ENCODE measurements at regions not wholly inside any gene's neighbourhood (a gene's known extent, or its start where the extent isn't known, plus 50 kb on each side); places are given as distances from the start of the nearest gene placed in this dataset.

DNA sequence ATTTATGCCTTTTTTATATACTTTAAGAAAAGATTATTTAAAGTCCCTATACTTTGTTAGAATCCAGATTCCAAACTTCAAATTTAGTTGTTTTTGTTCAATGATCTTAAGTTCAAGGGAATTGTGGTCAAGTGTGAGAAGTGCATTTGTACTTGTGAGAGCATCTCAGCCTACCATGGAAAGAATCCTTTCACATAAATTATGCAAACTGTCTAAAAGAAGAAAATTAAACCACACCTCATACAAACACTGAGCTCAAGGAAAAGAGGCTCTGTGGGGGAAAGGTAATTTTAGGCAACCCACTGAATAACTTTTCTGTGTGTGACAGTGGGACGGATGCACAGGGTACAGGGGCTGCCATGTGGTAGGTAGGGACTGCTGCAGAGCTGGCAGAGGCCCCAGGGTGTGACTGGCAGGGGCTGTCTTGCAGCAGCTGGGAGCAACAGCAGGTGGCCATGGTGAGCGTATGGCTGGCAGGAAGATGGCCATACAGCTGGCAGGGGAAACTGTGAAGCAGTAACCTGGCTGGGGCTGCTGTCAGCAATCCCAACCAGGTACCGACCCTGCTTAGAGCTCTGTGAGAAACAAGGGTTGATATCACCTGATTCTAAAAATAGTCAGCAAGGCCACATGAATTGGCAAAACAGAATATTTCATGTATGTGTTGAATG, 130.6 kb downstream of the UGT8 start (continued):
- TF ChIP-seq, protein P1, sequence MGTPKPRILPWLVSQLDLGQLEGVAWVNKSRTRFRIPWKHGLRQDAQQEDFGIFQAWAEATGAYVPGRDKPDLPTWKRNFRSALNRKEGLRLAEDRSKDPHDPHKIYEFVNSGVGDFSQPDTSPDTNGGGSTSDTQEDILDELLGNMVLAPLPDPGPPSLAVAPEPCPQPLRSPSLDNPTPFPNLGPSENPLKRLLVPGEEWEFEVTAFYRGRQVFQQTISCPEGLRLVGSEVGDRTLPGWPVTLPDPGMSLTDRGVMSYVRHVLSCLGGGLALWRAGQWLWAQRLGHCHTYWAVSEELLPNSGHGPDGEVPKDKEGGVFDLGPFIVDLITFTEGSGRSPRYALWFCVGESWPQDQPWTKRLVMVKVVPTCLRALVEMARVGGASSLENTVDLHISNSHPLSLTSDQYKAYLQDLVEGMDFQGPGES (IDR thresholded peaks at IDR 0.05; ENCODE audit: low read depth, low read length): no peak
- TF ChIP-seq RCOR1 (IDR thresholded peaks at IDR 0.05; ENCODE audit: low read length): no peak

DNA sequence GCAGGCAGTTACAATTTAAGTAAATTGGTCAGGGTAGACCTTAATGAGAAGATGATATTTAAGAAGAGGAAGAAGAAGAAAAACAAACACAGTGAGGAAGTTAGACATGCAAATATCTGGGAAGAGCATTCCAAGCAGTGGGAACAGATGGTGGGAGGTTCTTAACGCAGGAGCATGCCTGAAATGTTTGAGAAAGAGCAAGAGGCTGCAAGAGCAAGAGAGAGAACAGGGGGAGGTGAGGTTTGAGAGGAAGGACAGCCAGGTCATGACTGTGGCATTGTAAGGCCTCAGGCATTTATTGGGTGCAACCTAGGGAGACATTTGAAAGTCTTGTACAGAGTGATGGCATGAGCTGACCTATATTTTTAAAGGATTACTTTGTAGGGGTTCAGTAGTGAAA, 136.0 kb downstream of the UGT8 start:
- Histone ChIP-seq H2AFZ (ENCODE audit: low read depth) (no peak overlapping the region), H3K9me2 (no peaks in the 10 kb centered on the region), H3K27ac (ENCODE audit: low read depth in 2 of 2, low read length in 1 of 2) (no peak overlapping the region), H4K20me1 (ENCODE audit: insufficient read depth) (no peaks in the 10 kb centered on the region), H3K4me2 (no peak overlapping the region), H3K9ac (no peak overlapping the region), H3K79me2 (ENCODE audit: insufficient read depth) (no peaks in the 10 kb centered on the region), H3K4me1 (ENCODE audit: control insufficient read depth in 1 of 2, insufficient read depth in 2 of 2, low read depth in 1 of 2, low read length in 1 of 2) (no peaks in the 10 kb centered on the region), H3K36me3 (replicated peaks in 1 of 2; ENCODE audit: control insufficient read depth in 1 of 2, insufficient read depth in 2 of 2, low read length in 1 of 2) (no peaks in the 10 kb centered on the region), H3K9me3 (no peaks in the 10 kb centered on the region), H3F3A (replicated peaks; ENCODE audit: insufficient read depth) (no peaks in the 10 kb centered on the region), H3K27me3 (ENCODE audit: insufficient read depth) (no peaks in the 10 kb centered on the region), H3K4me3 (ENCODE audit: low read depth in 2 of 2, low read length in 1 of 2) (no peak overlapping the region)
- POLR2A ChIA-PET: no interaction called here
- 13% methylated on average over 1 of the region's 1 CpG for WGBS (ENCODE audit: low lambda C conversion rate)
- CTCF ChIA-PET: interaction anchor here (1.0 kb wide), 1 partner anchor 350 kb away, joined by 3 read pairs; no protein-coding TSS in a partner anchor
- TF ChIP-seq CHD2 (IDR thresholded peaks at IDR 0.05; ENCODE audit: low read length, partially characterized antibody): no peak
- TF ChIP-seq MEF2A (IDR thresholded peaks at IDR 0.05; ENCODE audit: borderline replicate concordance, low read depth): no peak
- TF ChIP-seq FOSL2 (IDR thresholded peaks at IDR 0.05; ENCODE audit: borderline replicate concordance, low read depth): no peak
- TF ChIP-seq, protein P2, sequence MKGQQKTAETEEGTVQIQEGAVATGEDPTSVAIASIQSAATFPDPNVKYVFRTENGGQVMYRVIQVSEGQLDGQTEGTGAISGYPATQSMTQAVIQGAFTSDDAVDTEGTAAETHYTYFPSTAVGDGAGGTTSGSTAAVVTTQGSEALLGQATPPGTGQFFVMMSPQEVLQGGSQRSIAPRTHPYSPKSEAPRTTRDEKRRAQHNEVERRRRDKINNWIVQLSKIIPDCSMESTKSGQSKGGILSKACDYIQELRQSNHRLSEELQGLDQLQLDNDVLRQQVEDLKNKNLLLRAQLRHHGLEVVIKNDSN (IDR thresholded peaks at IDR 0.05; ENCODE audit: borderline replicate concordance, low read depth): no peak
- no peak for DNase-seq

DNA sequence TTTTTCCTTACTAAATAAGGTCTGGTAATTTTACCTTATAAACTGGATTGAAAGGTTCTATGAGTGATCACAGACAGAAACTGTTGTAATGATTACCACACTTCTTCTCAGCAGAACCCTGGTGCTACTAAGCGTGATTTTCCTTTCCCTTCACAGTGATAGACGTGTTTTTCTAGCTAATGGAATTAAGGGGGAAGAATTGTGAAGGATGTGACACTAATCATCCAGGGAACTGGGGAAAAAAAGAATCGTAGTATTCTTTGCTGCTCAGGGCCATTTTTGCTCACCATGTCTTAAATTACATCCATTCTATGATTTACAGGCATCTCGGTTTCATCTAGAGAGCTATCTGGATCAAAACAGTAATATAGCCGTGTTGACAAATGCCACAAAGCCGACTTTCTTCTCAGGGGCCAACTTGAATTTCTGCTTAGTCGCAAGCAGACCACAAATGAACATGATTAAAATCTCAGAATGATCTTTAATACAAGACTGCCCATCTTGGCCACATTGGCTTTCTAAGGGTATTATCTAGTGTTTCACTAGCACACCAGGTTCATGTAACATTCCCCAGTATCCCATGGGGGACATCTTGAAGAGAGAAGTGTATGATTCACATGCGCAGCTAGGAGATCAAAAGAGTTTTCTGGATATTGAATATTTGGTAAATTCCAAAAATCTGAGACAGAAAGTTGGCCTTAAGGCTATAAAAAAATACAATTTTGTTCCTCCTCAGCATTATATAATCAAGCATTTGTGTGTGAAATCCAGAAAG, 154.0 kb downstream of the UGT8 start:
- no peaks in the 10 kb centered on the region for H3K9me3 ChIP-seq
- POLR2A ChIA-PET: no interaction called here
- no peak for DNase-seq
- no peaks in the 10 kb centered on the region for H4K20me1 ChIP-seq (ENCODE audit: insufficient read depth)
- H3K79me2 ChIP-seq (ENCODE audit: insufficient read depth): no peaks in the 10 kb centered on the region
- H3K9me2 ChIP-seq: no peaks in the 10 kb centered on the region
- TF ChIP-seq RAD21 (IDR thresholded peaks at IDR 0.05; ENCODE audit: low read length) (no peak), MEF2A (IDR thresholded peaks at IDR 0.05; ENCODE audit: borderline replicate concordance, low read depth) (no peak), RFX5 (IDR thresholded peaks at IDR 0.05; ENCODE audit: low read length) (no peak), ELF1 (IDR thresholded peaks at IDR 0.05) (no peak), FOSL2 (IDR thresholded peaks at IDR 0.05; ENCODE audit: borderline replicate concordance, low read depth) (no peak), RCOR1 (IDR thresholded peaks at IDR 0.05; ENCODE audit: low read length) (no peak), EP300 (IDR thresholded peaks at IDR 0.05; ENCODE audit: borderline replicate concordance in 1 of 2, low read depth in 1 of 2, low read length in 1 of 2) (no peak), NFIC (IDR thresholded peaks at IDR 0.05; ENCODE audit: borderline replicate concordance) (no peak), RXRA (IDR thresholded peaks at IDR 0.05; ENCODE audit: borderline replicate concordance, low read depth) (no peak), SIN3A (IDR thresholded peaks at IDR 0.05; ENCODE audit: borderline replicate concordance, low read depth, low read length) (no peak), FOXM1 (IDR thresholded peaks at IDR 0.05; ENCODE audit: low read depth) (no peak), JUND (IDR thresholded peaks at IDR 0.05) (no peak), YY1 (IDR thresholded peaks at IDR 0.05; ENCODE audit: low read depth) (no peak)
- TF ChIP-seq, protein P3, sequence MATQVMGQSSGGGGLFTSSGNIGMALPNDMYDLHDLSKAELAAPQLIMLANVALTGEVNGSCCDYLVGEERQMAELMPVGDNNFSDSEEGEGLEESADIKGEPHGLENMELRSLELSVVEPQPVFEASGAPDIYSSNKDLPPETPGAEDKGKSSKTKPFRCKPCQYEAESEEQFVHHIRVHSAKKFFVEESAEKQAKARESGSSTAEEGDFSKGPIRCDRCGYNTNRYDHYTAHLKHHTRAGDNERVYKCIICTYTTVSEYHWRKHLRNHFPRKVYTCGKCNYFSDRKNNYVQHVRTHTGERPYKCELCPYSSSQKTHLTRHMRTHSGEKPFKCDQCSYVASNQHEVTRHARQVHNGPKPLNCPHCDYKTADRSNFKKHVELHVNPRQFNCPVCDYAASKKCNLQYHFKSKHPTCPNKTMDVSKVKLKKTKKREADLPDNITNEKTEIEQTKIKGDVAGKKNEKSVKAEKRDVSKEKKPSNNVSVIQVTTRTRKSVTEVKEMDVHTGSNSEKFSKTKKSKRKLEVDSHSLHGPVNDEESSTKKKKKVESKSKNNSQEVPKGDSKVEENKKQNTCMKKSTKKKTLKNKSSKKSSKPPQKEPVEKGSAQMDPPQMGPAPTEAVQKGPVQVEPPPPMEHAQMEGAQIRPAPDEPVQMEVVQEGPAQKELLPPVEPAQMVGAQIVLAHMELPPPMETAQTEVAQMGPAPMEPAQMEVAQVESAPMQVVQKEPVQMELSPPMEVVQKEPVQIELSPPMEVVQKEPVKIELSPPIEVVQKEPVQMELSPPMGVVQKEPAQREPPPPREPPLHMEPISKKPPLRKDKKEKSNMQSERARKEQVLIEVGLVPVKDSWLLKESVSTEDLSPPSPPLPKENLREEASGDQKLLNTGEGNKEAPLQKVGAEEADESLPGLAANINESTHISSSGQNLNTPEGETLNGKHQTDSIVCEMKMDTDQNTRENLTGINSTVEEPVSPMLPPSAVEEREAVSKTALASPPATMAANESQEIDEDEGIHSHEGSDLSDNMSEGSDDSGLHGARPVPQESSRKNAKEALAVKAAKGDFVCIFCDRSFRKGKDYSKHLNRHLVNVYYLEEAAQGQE (IDR thresholded peaks at IDR 0.05; ENCODE audit: low read depth, low read length): no peak
- 12% methylated on average over 8 of the region's 8 CpGs for WGBS (ENCODE audit: low lambda C conversion rate)
- no peak overlapping the region for H3K9ac ChIP-seq
- H3K4me1 ChIP-seq (ENCODE audit: control insufficient read depth in 1 of 2, insufficient read depth in 2 of 2, low read depth in 1 of 2, low read length in 1 of 2): no peaks in the 10 kb centered on the region
- no peaks in the 10 kb centered on the region for H3K36me3 ChIP-seq (replicated peaks in 1 of 2; ENCODE audit: control insufficient read depth in 1 of 2, insufficient read depth in 2 of 2, low read length in 1 of 2)
- H2AFZ ChIP-seq (ENCODE audit: low read depth): no peak overlapping the region
- no peak overlapping the region for H3K4me2 ChIP-seq
- H3K27ac ChIP-seq (ENCODE audit: low read depth in 2 of 2, low read length in 1 of 2): no peak overlapping the region
- H3F3A ChIP-seq (replicated peaks; ENCODE audit: insufficient read depth): no peaks in the 10 kb centered on the region
- CTCF ChIA-PET: no interaction called here
- H3K27me3 ChIP-seq (ENCODE audit: insufficient read depth): no peaks in the 10 kb centered on the region
- no peak overlapping the region for H3K4me3 ChIP-seq (ENCODE audit: low read depth in 2 of 2, low read length in 1 of 2)
